Endothelial cell of umbilical vein (primary cell): ENCODE measurements at regions not wholly inside any gene's neighbourhood (a gene's known extent, or its start where the extent isn't known, plus 50 kb on each side); places are given as distances from the start of the nearest gene placed in this dataset.

Source experiments
- BruUV-seq: library from RNA; stranded (reverse); fragments of 400-500 nt; replicated peaks from 2 replicates; lab custom pipeline; 2021; lab: Mats Ljungman, UMichigan
- CTCF ChIA-PET: fragments of 300-600, 350-600 bp; sonication (Branson Sonifier 250); formaldehyde crosslinking; loops from one replicate; lab custom pipeline; 2021; ENCODE audit warnings: antibody characterized with exemption, inconsistent platforms; lab: Charles Lee
- POLR2A ChIA-PET: fragments of 300-600, 350-600 bp; sonication (Branson Sonifier 250); formaldehyde crosslinking; loops from one replicate; lab custom pipeline; 2021; ENCODE audit warnings: antibody characterized with exemption, inconsistent platforms; lab: Charles Lee
- DNase-seq: peaks from one replicate; pipeline ENCODE4 v3.0.0-alpha.2; 2011; ENCODE audit warnings: low read depth, low spot score
- FAIRE-seq: peaks from 2 replicates; lab custom pipeline; 2011; peaks lifted over from hg19 to GRCh38; lab: Jason Lieb, UNC
- H2AFZ ChIP-seq: 2 replicates; pipeline ENCODE4 v1.6.0; 2012; ENCODE audit warnings: low read depth, low read length, control low read depth, inconsistent platforms
- H3K27ac ChIP-seq: 2 replicates; pipeline ENCODE4 v1.5.1; 2011; ENCODE audit warnings: low read depth, mild to moderate bottlenecking, control low read depth, low read length, moderate library complexity; ENCODE audit not compliant: insufficient read depth
- H3K27me3 ChIP-seq, 2 experiments: 2 replicates each; pipeline versions ENCODE4 v1.6.0 to v1.6.1; 2011; ENCODE audit warnings: low read length in 2 of 2, mixed read lengths in 1 of 2; ENCODE audit not compliant: control insufficient read depth in 2 of 2, insufficient read depth in 2 of 2
- H3K36me3 ChIP-seq, 2 experiments: 2 replicates in 1 of 2; 3 replicates in 1 of 2; pipeline ENCODE4 v1.5.1; 2011; ENCODE audit warnings: low read length in 2 of 2, mild to moderate bottlenecking in 1 of 2, moderate library complexity in 1 of 2; ENCODE audit not compliant: control insufficient read depth in 2 of 2, insufficient read depth in 2 of 2; ENCODE audit errors: extremely low read depth in 1 of 2
- H3K4me1 ChIP-seq: 3 replicates; pipeline ENCODE4 v1.5.1; 2011; ENCODE audit warnings: mild to moderate bottlenecking, low read length; ENCODE audit not compliant: control insufficient read depth, insufficient read depth; ENCODE audit errors: extremely low read depth
- H3K4me2 ChIP-seq: 2 replicates; pipeline ENCODE4 v1.6.1; 2011; ENCODE audit warnings: low read length, control low read depth, mixed read lengths; ENCODE audit not compliant: insufficient read depth
- H3K4me3 ChIP-seq, 3 experiments: fragments of 200-600 bp in 1 of 3; sonication (generic), shearing (Covaris generic) in 1 of 3; replicated peaks in 1 of 3; 2 replicates each; pipeline ENCODE4 v1.5.1; 2011 to 2016; ENCODE audit warnings: control low read depth in 3 of 3, low read length in 3 of 3, mild to moderate bottlenecking in 2 of 3, inconsistent platforms in 1 of 3, low read depth in 1 of 3, moderate library complexity in 1 of 3; ENCODE audit not compliant: insufficient read depth in 1 of 3
- H3K79me2 ChIP-seq: 2 replicates; pipeline ENCODE4 v1.6.0; 2012; ENCODE audit warnings: low read length, inconsistent platforms; ENCODE audit not compliant: control insufficient read depth, insufficient read depth
- H3K9ac ChIP-seq: replicated peaks from 2 replicates; pipeline ENCODE3; 2011; ENCODE audit warnings: low read length, control low read depth; ENCODE audit not compliant: insufficient read depth; ENCODE audit errors: extremely low read depth
- H3K9me1 ChIP-seq: replicated peaks from 3 replicates; pipeline ENCODE4 v1.6.0; 2011; ENCODE audit warnings: mild to moderate bottlenecking, low read length; ENCODE audit not compliant: control insufficient read depth, insufficient read depth; ENCODE audit errors: extremely low read depth
- H3K9me3 ChIP-seq: replicated peaks from 2 replicates; pipeline ENCODE4 v1.5.1; 2012; ENCODE audit warnings: low read length, inconsistent platforms; ENCODE audit not compliant: control insufficient read depth, insufficient read depth
- H4K20me1 ChIP-seq: replicated peaks from 2 replicates; pipeline ENCODE3; 2011; ENCODE audit warnings: mild to moderate bottlenecking, low read length; ENCODE audit not compliant: control insufficient read depth, insufficient read depth; ENCODE audit errors: extremely low read depth
- CTCF ChIP-seq, 2 donors: IDR thresholded peaks; 1 replicate in 1 of 2; 2 replicates in 1 of 2; pipeline ENCODE4 v1.5.1; 2011; ENCODE audit warnings: low read length in 2 of 2, mild to moderate bottlenecking in 2 of 2, moderate library complexity in 2 of 2, control low read depth in 1 of 2, inconsistent platforms in 1 of 2, low read depth in 1 of 2; ENCODE audit not compliant: insufficient read depth in 1 of 2; ENCODE audit errors: extremely low read depth in 1 of 2
- EZH2 ChIP-seq: IDR thresholded peaks from 2 replicates; pipeline ENCODE4 v1.6.1; 2012; ENCODE audit warnings: borderline replicate concordance, low read depth, mild to moderate bottlenecking, moderate library complexity, low read length, inconsistent platforms; ENCODE audit not compliant: severe bottlenecking
- FOS ChIP-seq: IDR thresholded peaks from 2 replicates; pipeline ENCODE4 v1.6.1; 2011; ENCODE audit warnings: mild to moderate bottlenecking, low read length, moderate library complexity, borderline replicate concordance; ENCODE audit not compliant: insufficient read depth
- GATA2 ChIP-seq: IDR thresholded peaks from 2 replicates; pipeline ENCODE4 v1.7.0; 2011; ENCODE audit warnings: low read depth, mild to moderate bottlenecking, moderate library complexity, mixed read lengths, low read length; ENCODE audit not compliant: insufficient read length, insufficient read depth
- JUN ChIP-seq: IDR thresholded peaks from 2 replicates; pipeline ENCODE4 v1.6.1; 2011; ENCODE audit warnings: borderline replicate concordance, low read depth; ENCODE audit not compliant: insufficient read length, insufficient read depth
- MAX ChIP-seq: IDR thresholded peaks from 2 replicates; pipeline ENCODE4 v1.6.1; 2011; ENCODE audit not compliant: insufficient read depth, insufficient read length
- MYC ChIP-seq: IDR thresholded peaks from one replicate; pipeline ENCODE4 v1.6.1; 2011; ENCODE audit warnings: mild to moderate bottlenecking, low read depth, low read length
- POLR2A ChIP-seq: IDR thresholded peaks from 2 replicates; pipeline ENCODE4 v1.6.1; 2012; ENCODE audit warnings: low read depth, mild to moderate bottlenecking, control low read depth, low read length
- POLR2AphosphoS5 ChIP-seq: IDR thresholded peaks from 2 replicates; pipeline ENCODE4 v1.6.1; 2012; ENCODE audit warnings: low read depth, mild to moderate bottlenecking, control low read depth, low read length, moderate library complexity; ENCODE audit not compliant: insufficient read depth
- dilution Hi-C: fragments of 300-500 bp; cut with MboI; formaldehyde crosslinking; loops from one replicate; pipeline ENCODE4 v1.15.0; 2019; ENCODE audit warnings: low sequenced_read_pairs; ENCODE audit not compliant: extremely low pct_ligation_motif_present
- intact Hi-C: fragments of 100-400 bp; cut with micrococcal nuclease; formaldehyde crosslinking; loops from one replicate; pipeline ENCODE4 v1.10.0; 2022

GRCh38 chr5:54873691-54874090 lies 111.7 kb downstream of the ESM1 start:
- TF ChIP-seq POLR2A, result no peak
- no peak for TF ChIP-seq CTCF (IDR thresholded peaks at IDR 0.05; ENCODE audit: extremely low read depth in 1 of 2, insufficient read depth in 1 of 2, low read depth in 1 of 2, low read length in 2 of 2)
- TF ChIP-seq EZH2, result no peak
- TF ChIP-seq MAX, result no peak
- no peak for TF ChIP-seq MYC
- TF ChIP-seq POLR2AphosphoS5, result no peak
- TF ChIP-seq JUN, result no peak
- no peak for TF ChIP-seq FOS
- no peak for TF ChIP-seq GATA2
- no peaks in the 10 kb centered on the region for H3K9me1 ChIP-seq
- POLR2A ChIA-PET, result no interaction called here
- no peaks in the 10 kb centered on the region for H3K9me3 ChIP-seq
- no peak overlapping the region for H3K4me3 ChIP-seq
- no peak overlapping the region for H3K27ac ChIP-seq
- H4K20me1 ChIP-seq, result no peaks in the 10 kb centered on the region
- H3K4me1 ChIP-seq, result peaks cover 3% of the 10 kb centered on the region
- peaks cover 0 to 4% of the 10 kb centered on the region in 2 experiments for H3K27me3 ChIP-seq
- H3K4me2 ChIP-seq, result no peak overlapping the region
- intact Hi-C loops, result loop anchor here (5.0 kb wide), 1 partner anchor 626 kb away; no protein-coding TSS in a partner anchor
- BruUV-seq, result TSS peak; percentile 52
- H3K36me3 ChIP-seq, result no peaks in the 10 kb centered on the region
- DNase-seq (peak; percentile 60), FAIRE-seq (no peak)
- no peaks in the 10 kb centered on the region for H3K79me2 ChIP-seq
- no peak overlapping the region for H3K9ac ChIP-seq
- dilution Hi-C loops, result no loop called here
- CTCF ChIA-PET, result interaction anchor here (0.7 to 3.5 kb wide), 7 partner anchors 11 to 630 kb away, joined by 3 to 24 read pairs (median 3); partner anchors contain the start of genes GPX8 and SNX18
- no peak overlapping the region for H2AFZ ChIP-seq
